GM12878 (cell line): ENCODE measurements at regions not wholly inside any gene's neighbourhood (a gene's known extent, or its start where the extent isn't known, plus 50 kb on each side); places are given as distances from the start of the nearest gene placed in this dataset.

Experiments
- ATAC-seq: fragments of 200-7000 bp; cut with Tn5 transposase; 3 replicates; pipeline ENCODE4 v1.9.1; 2020; ENCODE audit warnings: mild to moderate bottlenecking, moderate library complexity
- BruUV-seq: library from RNA; stranded (reverse); fragments of 400-500 nt; replicated peaks from 2 replicates; lab custom pipeline; 2021; lab: Mats Ljungman, UMichigan
- CTCF ChIA-PET: fragments of 300-600 bp; sonication (Branson Sonifier 250); formaldehyde crosslinking; extraction: SDS; loops from one replicate; lab custom pipeline; 2021; ENCODE audit warnings: inconsistent platforms; lab: Yijun Ruan, JAX
- POLR2A ChIA-PET: fragments of 350-600 bp; formaldehyde crosslinking; extraction: SDS; loops from one replicate; lab custom pipeline; 2021; ENCODE audit warnings: inconsistent platforms; lab: Charles Lee
- RAD21 ChIA-PET: fragments of 300-600 bp; sonication (Branson Sonifier 250); formaldehyde crosslinking; loops from one replicate; lab custom pipeline; 2023; ENCODE audit warnings: antibody characterized with exemption; ENCODE audit not compliant: unreplicated experiment; lab: Charles Lee
- SMC1A ChIA-PET: fragments of 300-600 bp; sonication (Branson Sonifier 250); formaldehyde crosslinking; loops from one replicate; lab custom pipeline; 2023; ENCODE audit not compliant: unreplicated experiment, uncharacterized antibody; lab: Charles Lee
- DNase-seq: peaks from one replicate; pipeline ENCODE4 v3.0.0-alpha.2; 2011; ENCODE audit warnings: low read depth, low spot score
- FAIRE-seq: peaks from 3 replicates; lab custom pipeline; 2011; peaks lifted over from hg19 to GRCh38; lab: Jason Lieb, UNC
- H2AFZ ChIP-seq: 2 replicates; pipeline ENCODE4 v1.6.0; 2011; ENCODE audit warnings: low read depth, low read length, control low read depth; ENCODE audit not compliant: control insufficient read depth
- H3K27ac ChIP-seq: 2 replicates; pipeline ENCODE4 v1.5.1; 2011; ENCODE audit warnings: control low read depth; ENCODE audit not compliant: control insufficient read depth, insufficient read depth
- H3K27me3 ChIP-seq, 2 experiments: replicated peaks in 1 of 2; 2 replicates each; pipeline versions ENCODE4 v1.6.0 to v1.6.1; 2011; ENCODE audit warnings: low read length in 1 of 2; ENCODE audit not compliant: control insufficient read depth in 2 of 2, insufficient read depth in 2 of 2
- H3K36me3 ChIP-seq, 2 experiments: 2 replicates each; pipeline ENCODE4 v1.5.1; 2011; ENCODE audit warnings: low read length in 1 of 2; ENCODE audit not compliant: control insufficient read depth in 2 of 2, insufficient read depth in 2 of 2
- H3K4me1 ChIP-seq: 2 replicates; pipeline ENCODE4 v1.6.1; 2011; ENCODE audit warnings: mild to moderate bottlenecking, low read length, moderate library complexity, mixed read lengths; ENCODE audit not compliant: control insufficient read depth, insufficient read depth
- H3K4me2 ChIP-seq: 2 replicates; pipeline ENCODE4 v1.6.0; 2011; ENCODE audit warnings: control low read depth; ENCODE audit not compliant: control insufficient read depth, insufficient read depth
- H3K4me3 ChIP-seq: fragments of 200-600 bp; sonication (generic); 2 replicates; pipeline ENCODE4 v1.5.1; 2016
- H3K79me2 ChIP-seq: 2 replicates; pipeline ENCODE4 v1.6.0; 2011; ENCODE audit warnings: low read length; ENCODE audit not compliant: control insufficient read depth, insufficient read depth
- H3K9ac ChIP-seq: 2 replicates; pipeline ENCODE4 v1.8.0; 2011; ENCODE audit warnings: low read length, control low read depth, mixed read lengths; ENCODE audit not compliant: control insufficient read depth, insufficient read depth
- H3K9me3 ChIP-seq: replicated peaks from 3 replicates; pipeline ENCODE4 v1.5.1; 2011; ENCODE audit warnings: mild to moderate bottlenecking, low read length; ENCODE audit not compliant: control insufficient read depth, insufficient read depth
- H4K20me1 ChIP-seq: 2 replicates; pipeline ENCODE4 v1.6.0; 2011; ENCODE audit not compliant: control insufficient read depth, insufficient read depth
- DPF2 ChIP-seq: fragments of 450-650 bp; IDR thresholded peaks from 2 replicates; pipeline ENCODE4 v1.6.1; 2017; ENCODE audit warnings: mild to moderate bottlenecking
- GABPA ChIP-seq: IDR thresholded peaks from 2 replicates; pipeline ENCODE4 v1.6.1; 2014; ENCODE audit warnings: antibody characterized with exemption, low read depth, mild to moderate bottlenecking, inconsistent platforms
- LARP7 ChIP-seq: fragments of 450-650 bp; IDR thresholded peaks from 2 replicates; pipeline ENCODE4 v1.6.1; 2017; ENCODE audit warnings: mild to moderate bottlenecking
- MEF2A ChIP-seq: IDR thresholded peaks from 2 replicates; pipeline ENCODE4 v1.6.1; 2011; ENCODE audit warnings: low read depth, mild to moderate bottlenecking, low read length, moderate library complexity; ENCODE audit not compliant: insufficient read depth
- MEF2B ChIP-seq: fragments of 450-650 bp; IDR thresholded peaks from 2 replicates; pipeline ENCODE4 v1.6.1; 2018; ENCODE audit warnings: mild to moderate bottlenecking, moderate library complexity; ENCODE audit not compliant: partially characterized antibody, poor library complexity, severe bottlenecking
- RELA ChIP-seq: fragments of 450-650 bp; IDR thresholded peaks from 2 replicates; pipeline ENCODE4 v1.8.0; 2014; ENCODE audit warnings: borderline replicate concordance; ENCODE audit not compliant: partially characterized antibody
- SIN3A ChIP-seq: IDR thresholded peaks from 2 replicates; pipeline ENCODE4 v1.6.1; 2012; ENCODE audit warnings: low read depth, low read length, improper control_type of control experiment
- ZNF207 ChIP-seq: fragments of 450-650 bp; IDR thresholded peaks from 2 replicates; pipeline ENCODE4 v1.6.1; 2014; ENCODE audit warnings: antibody characterized with exemption, mild to moderate bottlenecking, borderline replicate concordance
- whole genome bisulfite sequencing: methylation state at CpG from one replicate; pipeline ENCODE4 v1.1.6; 2016; ENCODE audit warnings: low lambda C conversion rate; ENCODE audit not compliant: insufficient replicate concordance, insufficient coverage; ENCODE audit errors: missing lambda C conversion rate; 5-methylcytosine and 5-hydroxymethylcytosine counted together
- in situ Hi-C: fragments of 300-500 bp; cut with MboI; formaldehyde crosslinking; loops from 9 replicates; pipeline ENCODE4 v1.14.3; 2018; ENCODE audit warnings: mixed read lengths
- intact Hi-C: fragments of 100-400 bp; cut with micrococcal nuclease; formaldehyde crosslinking; loops from one replicate; pipeline ENCODE4 v1.14.2; 2022; ENCODE audit not compliant: unreplicated experiment
- TF ChIP-seq, protein P1 (sequence below): fragments of 450-650 bp; IDR thresholded peaks from 2 replicates; pipeline ENCODE4 v1.6.1; 2017; ENCODE audit warnings: mild to moderate bottlenecking
- TF ChIP-seq, protein P2 (sequence below): fragments of 450-650 bp; formaldehyde crosslinking; IDR thresholded peaks from 2 replicates; pipeline ENCODE4 v1.4.0; 2022; ENCODE audit warnings: mild to moderate bottlenecking, moderate library complexity
- TF ChIP-seq, protein P3 (sequence below): fragments of 450-650 bp; formaldehyde crosslinking; IDR thresholded peaks from 2 replicates; pipeline ENCODE4 v1.4.0; 2020; ENCODE audit warnings: mild to moderate bottlenecking, moderate library complexity
- TF ChIP-seq, protein P4 (sequence below): fragments of 450-650 bp; formaldehyde crosslinking; IDR thresholded peaks from 2 replicates; pipeline ENCODE4 v1.5.0; 2022; ENCODE audit warnings: mild to moderate bottlenecking, missing genetic modification characterization

DNA sequence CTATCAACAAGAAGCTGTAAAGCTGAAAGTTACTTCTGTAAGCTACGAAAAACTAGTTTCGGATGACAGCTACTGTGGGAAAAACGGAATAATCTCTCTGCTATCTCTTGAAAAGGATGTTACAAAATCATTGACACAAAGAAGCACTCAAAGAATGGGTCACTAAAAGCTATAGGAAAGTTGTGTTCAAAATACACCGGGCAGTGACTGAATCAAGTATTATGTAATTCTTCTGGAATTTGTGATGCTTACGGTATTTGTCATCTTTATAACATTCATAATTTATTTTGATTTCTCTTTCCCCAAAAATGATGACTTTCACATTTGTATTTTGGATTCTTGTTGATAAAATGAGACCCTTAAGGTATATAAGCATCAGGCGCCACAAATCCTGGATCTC, 112.1 kb upstream of the KLF6 start:
- POLR2A ChIA-PET, result interaction anchor here (0.7 to 2.0 kb wide), 2 partner anchors 8 to 16 kb away, joined by 3 to 6 read pairs; no protein-coding TSS in a partner anchor
- ATAC-seq (no peak), DNase-seq (no peak), FAIRE-seq (no peak)
- H3K27ac ChIP-seq, result no peak overlapping the region
- H3K79me2 ChIP-seq, result no peaks in the 10 kb centered on the region
- H3K9me3 ChIP-seq, result no peaks in the 10 kb centered on the region
- no peak overlapping the region for H3K4me3 ChIP-seq
- RAD21 ChIA-PET, result interaction anchor here (5.7 kb wide), 1 partner anchor 22 kb away, joined by 45 read pairs; no protein-coding TSS in a partner anchor
- no peak overlapping the region for H3K4me2 ChIP-seq
- H3K27me3 ChIP-seq, result no peaks in the 10 kb centered on the region
- no peaks in the 10 kb centered on the region for H4K20me1 ChIP-seq
- H2AFZ ChIP-seq, result no peak overlapping the region
- 91% methylated on average over 6 of the region's 6 CpGs for WGBS
- H3K4me1 ChIP-seq, result peaks cover 23% of the 10 kb centered on the region
- SMC1A ChIA-PET, result interaction anchor here (0.8 to 2.0 kb wide), 5 partner anchors 22 to 112 kb away, joined by 3 to 6 read pairs (median 3); partner anchors contain the start of gene KLF6
- H3K36me3 ChIP-seq, result no peaks in the 10 kb centered on the region
- no TSS peak for BruUV-seq
- intact Hi-C loops, result no loop called here
- H3K9ac ChIP-seq, result no peak overlapping the region
- CTCF ChIA-PET, result interaction anchor here (1.3 to 1.8 kb wide), 4 partner anchors 9 to 114 kb away, joined by 3 to 7 read pairs (median 4); no protein-coding TSS in a partner anchor
- in situ Hi-C loops, result no loop called here
- no peak for TF ChIP-seq MEF2A
- no peak for TF ChIP-seq RELA
- no peak for TF ChIP-seq DPF2
- no peak for TF ChIP-seq LARP7
- TF ChIP-seq, protein P1, sequence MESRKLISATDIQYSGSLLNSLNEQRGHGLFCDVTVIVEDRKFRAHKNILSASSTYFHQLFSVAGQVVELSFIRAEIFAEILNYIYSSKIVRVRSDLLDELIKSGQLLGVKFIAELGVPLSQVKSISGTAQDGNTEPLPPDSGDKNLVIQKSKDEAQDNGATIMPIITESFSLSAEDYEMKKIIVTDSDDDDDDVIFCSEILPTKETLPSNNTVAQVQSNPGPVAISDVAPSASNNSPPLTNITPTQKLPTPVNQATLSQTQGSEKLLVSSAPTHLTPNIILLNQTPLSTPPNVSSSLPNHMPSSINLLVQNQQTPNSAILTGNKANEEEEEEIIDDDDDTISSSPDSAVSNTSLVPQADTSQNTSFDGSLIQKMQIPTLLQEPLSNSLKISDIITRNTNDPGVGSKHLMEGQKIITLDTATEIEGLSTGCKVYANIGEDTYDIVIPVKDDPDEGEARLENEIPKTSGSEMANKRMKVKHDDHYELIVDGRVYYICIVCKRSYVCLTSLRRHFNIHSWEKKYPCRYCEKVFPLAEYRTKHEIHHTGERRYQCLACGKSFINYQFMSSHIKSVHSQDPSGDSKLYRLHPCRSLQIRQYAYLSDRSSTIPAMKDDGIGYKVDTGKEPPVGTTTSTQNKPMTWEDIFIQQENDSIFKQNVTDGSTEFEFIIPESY, result no peak
- TF ChIP-seq, protein P2, sequence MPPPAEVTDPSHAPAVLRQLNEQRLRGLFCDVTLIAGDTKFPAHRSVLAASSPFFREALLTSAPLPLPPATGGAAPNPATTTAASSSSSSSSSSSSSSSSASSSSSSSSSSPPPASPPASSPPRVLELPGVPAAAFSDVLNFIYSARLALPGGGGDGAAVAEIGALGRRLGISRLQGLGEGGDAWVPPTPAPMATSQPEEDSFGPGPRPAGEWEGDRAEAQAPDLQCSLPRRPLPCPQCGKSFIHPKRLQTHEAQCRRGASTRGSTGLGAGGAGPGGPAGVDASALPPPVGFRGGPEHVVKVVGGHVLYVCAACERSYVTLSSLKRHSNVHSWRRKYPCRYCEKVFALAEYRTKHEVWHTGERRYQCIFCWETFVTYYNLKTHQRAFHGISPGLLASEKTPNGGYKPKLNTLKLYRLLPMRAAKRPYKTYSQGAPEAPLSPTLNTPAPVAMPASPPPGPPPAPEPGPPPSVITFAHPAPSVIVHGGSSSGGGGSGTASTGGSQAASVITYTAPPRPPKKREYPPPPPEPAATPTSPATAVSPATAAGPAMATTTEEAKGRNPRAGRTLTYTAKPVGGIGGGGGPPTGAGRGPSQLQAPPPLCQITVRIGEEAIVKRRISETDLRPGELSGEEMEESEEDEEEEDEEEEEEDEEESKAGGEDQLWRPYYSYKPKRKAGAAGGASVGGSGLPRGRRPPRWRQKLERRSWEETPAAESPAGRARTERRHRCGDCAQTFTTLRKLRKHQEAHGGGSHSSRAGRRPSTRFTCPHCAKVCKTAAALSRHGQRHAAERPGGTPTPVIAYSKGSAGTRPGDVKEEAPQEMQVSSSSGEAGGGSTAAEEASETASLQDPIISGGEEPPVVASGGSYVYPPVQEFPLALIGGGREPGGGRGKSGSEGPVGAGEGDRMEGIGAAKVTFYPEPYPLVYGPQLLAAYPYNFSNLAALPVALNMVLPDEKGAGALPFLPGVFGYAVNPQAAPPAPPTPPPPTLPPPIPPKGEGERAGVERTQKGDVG (CRISPR knock-in tag), result no peak
- no peak for TF ChIP-seq SIN3A
- no peak for TF ChIP-seq MEF2B
- TF ChIP-seq, protein P3, sequence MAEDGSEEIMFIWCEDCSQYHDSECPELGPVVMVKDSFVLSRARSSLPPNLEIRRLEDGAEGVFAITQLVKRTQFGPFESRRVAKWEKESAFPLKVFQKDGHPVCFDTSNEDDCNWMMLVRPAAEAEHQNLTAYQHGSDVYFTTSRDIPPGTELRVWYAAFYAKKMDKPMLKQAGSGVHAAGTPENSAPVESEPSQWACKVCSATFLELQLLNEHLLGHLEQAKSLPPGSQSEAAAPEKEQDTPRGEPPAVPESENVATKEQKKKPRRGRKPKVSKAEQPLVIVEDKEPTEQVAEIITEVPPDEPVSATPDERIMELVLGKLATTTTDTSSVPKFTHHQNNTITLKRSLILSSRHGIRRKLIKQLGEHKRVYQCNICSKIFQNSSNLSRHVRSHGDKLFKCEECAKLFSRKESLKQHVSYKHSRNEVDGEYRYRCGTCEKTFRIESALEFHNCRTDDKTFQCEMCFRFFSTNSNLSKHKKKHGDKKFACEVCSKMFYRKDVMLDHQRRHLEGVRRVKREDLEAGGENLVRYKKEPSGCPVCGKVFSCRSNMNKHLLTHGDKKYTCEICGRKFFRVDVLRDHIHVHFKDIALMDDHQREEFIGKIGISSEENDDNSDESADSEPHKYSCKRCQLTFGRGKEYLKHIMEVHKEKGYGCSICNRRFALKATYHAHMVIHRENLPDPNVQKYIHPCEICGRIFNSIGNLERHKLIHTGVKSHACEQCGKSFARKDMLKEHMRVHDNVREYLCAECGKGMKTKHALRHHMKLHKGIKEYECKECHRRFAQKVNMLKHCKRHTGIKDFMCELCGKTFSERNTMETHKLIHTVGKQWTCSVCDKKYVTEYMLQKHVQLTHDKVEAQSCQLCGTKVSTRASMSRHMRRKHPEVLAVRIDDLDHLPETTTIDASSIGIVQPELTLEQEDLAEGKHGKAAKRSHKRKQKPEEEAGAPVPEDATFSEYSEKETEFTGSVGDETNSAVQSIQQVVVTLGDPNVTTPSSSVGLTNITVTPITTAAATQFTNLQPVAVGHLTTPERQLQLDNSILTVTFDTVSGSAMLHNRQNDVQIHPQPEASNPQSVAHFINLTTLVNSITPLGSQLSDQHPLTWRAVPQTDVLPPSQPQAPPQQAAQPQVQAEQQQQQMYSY (CRISPR knock-in tag), result no peak
- TF ChIP-seq, protein P4, sequence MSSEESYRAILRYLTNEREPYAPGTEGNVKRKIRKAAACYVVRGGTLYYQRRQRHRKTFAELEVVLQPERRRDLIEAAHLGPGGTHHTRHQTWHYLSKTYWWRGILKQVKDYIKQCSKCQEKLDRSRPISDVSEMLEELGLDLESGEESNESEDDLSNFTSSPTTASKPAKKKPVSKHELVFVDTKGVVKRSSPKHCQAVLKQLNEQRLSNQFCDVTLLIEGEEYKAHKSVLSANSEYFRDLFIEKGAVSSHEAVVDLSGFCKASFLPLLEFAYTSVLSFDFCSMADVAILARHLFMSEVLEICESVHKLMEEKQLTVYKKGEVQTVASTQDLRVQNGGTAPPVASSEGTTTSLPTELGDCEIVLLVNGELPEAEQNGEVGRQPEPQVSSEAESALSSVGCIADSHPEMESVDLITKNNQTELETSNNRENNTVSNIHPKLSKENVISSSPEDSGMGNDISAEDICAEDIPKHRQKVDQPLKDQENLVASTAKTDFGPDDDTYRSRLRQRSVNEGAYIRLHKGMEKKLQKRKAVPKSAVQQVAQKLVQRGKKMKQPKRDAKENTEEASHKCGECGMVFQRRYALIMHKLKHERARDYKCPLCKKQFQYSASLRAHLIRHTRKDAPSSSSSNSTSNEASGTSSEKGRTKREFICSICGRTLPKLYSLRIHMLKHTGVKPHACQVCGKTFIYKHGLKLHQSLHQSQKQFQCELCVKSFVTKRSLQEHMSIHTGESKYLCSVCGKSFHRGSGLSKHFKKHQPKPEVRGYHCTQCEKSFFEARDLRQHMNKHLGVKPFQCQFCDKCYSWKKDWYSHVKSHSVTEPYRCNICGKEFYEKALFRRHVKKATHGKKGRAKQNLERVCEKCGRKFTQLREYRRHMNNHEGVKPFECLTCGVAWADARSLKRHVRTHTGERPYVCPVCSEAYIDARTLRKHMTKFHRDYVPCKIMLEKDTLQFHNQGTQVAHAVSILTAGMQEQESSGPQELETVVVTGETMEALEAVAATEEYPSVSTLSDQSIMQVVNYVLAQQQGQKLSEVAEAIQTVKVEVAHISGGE (CRISPR knock-in tag), result no peak
- no peak for TF ChIP-seq ZNF207
- TF ChIP-seq GABPA, result no peak
